IMR-90 (cell line): ENCODE measurements at regions not wholly inside any gene's neighbourhood (a gene's known extent, or its start where the extent isn't known, plus 50 kb on each side); places are given as distances from the start of the nearest gene placed in this dataset.

ENCODE experiments used
- ATAC-seq: fragments of 200-7000 bp; cut with Tn5 transposase; 2 replicates; pipeline ENCODE4 v1.9.1; 2020; ENCODE audit warnings: low read depth, mild to moderate bottlenecking, moderate library complexity
- BruUV-seq: library from RNA; stranded (reverse); fragments of 400-500 nt; replicated peaks from 2 replicates; lab custom pipeline; 2021; lab: Mats Ljungman, UMichigan
- CTCF ChIA-PET: fragments of 300-600 bp; formaldehyde crosslinking; extraction: SDS; loops from one replicate; lab custom pipeline; 2021; ENCODE audit warnings: antibody characterized with exemption; lab: Yijun Ruan, JAX
- POLR2A ChIA-PET: fragments of 300-600 bp; sonication (Branson Sonifier 250); formaldehyde crosslinking; loops from one replicate; lab custom pipeline; 2022; ENCODE audit warnings: antibody characterized with exemption; ENCODE audit not compliant: unreplicated experiment; lab: Charles Lee
- DNase-seq: peaks from one replicate; pipeline ENCODE4 v3.0.0; 2013
- H2AFZ ChIP-seq: replicated peaks from 2 replicates; pipeline ENCODE3; 2013; ENCODE audit warnings: low read length, mild to moderate bottlenecking; ENCODE audit not compliant: poor library complexity
- H2AK5ac ChIP-seq: 2 replicates; pipeline ENCODE4 v1.6.1; 2013; ENCODE audit warnings: low read depth, low read length, inconsistent platforms
- H2AK9ac ChIP-seq: replicated peaks from 2 replicates; pipeline ENCODE3; 2013; ENCODE audit warnings: mild to moderate bottlenecking, low read depth, low read length, moderate library complexity; ENCODE audit not compliant: poor library complexity
- H2BK120ac ChIP-seq: 2 replicates; pipeline ENCODE4 v1.6.1; 2013; ENCODE audit warnings: low read depth, low read length, inconsistent platforms
- H2BK15ac ChIP-seq: 3 replicates; pipeline ENCODE4 v1.6.1; 2013; ENCODE audit warnings: low read depth, low read length, inconsistent platforms
- H2BK20ac ChIP-seq: 2 replicates; pipeline ENCODE4 v1.6.1; 2013; ENCODE audit warnings: low read depth, mild to moderate bottlenecking, inconsistent platforms, low read length, moderate library complexity
- H2BK5ac ChIP-seq: 2 replicates; pipeline ENCODE4 v1.6.1; 2013; ENCODE audit warnings: mild to moderate bottlenecking, low read depth, low read length, inconsistent platforms; ENCODE audit not compliant: poor library complexity, severe bottlenecking
- H3K14ac ChIP-seq: replicated peaks from 2 replicates; pipeline ENCODE4 v1.6.1; 2013; ENCODE audit warnings: low read depth, low read length, inconsistent platforms
- H3K18ac ChIP-seq: 2 replicates; pipeline ENCODE4 v1.6.1; 2013; ENCODE audit warnings: low read depth, low read length, control low read depth
- H3K23ac ChIP-seq: 2 replicates; pipeline ENCODE4 v1.6.1; 2013; ENCODE audit warnings: low read depth, low read length, inconsistent platforms
- H3K27ac ChIP-seq: 2 replicates; pipeline ENCODE4 v1.5.1; 2013; ENCODE audit warnings: mild to moderate bottlenecking, control low read depth, low read length; ENCODE audit not compliant: insufficient read depth
- H3K27me3 ChIP-seq: 2 replicates; pipeline ENCODE4 v1.6.1; 2013; ENCODE audit warnings: low read length; ENCODE audit not compliant: control insufficient read depth, insufficient read depth
- H3K36me3 ChIP-seq: 2 replicates; pipeline ENCODE4 v1.6.1; 2013; ENCODE audit warnings: low read length, mixed read lengths; ENCODE audit not compliant: control insufficient read depth, insufficient read depth
- H3K4ac ChIP-seq: 2 replicates; pipeline ENCODE4 v1.6.1; 2013; ENCODE audit warnings: low read depth, low read length, inconsistent platforms
- H3K4me1 ChIP-seq: 2 replicates; pipeline ENCODE4 v1.6.1; 2013; ENCODE audit warnings: low read length, mixed read lengths; ENCODE audit not compliant: control insufficient read depth, insufficient read depth
- H3K4me2 ChIP-seq: 2 replicates; pipeline ENCODE4 v1.6.1; 2013; ENCODE audit warnings: low read depth, mild to moderate bottlenecking, control low read depth, low read length, moderate library complexity
- H3K4me3 ChIP-seq: 2 replicates; pipeline ENCODE4 v1.5.1; 2013; ENCODE audit warnings: low read depth, mild to moderate bottlenecking, control low read depth, low read length, moderate library complexity; ENCODE audit not compliant: insufficient read depth
- H3K56ac ChIP-seq: 2 replicates; pipeline ENCODE4 v1.6.1; 2013; ENCODE audit warnings: low read length, inconsistent platforms; ENCODE audit not compliant: insufficient read depth; ENCODE audit errors: extremely low read depth
- H3K79me1 ChIP-seq, 2 experiments: 2 replicates each; pipeline ENCODE4 v1.6.1; 2013; ENCODE audit warnings: low read length in 2 of 2, inconsistent platforms in 1 of 2, low read depth in 1 of 2
- H3K9ac ChIP-seq: 2 replicates; pipeline ENCODE4 v1.6.1; 2013; ENCODE audit warnings: low read depth, low read length, control low read depth
- H3K9me1 ChIP-seq: 2 replicates; pipeline ENCODE4 v1.6.1; 2013; ENCODE audit warnings: low read length, inconsistent platforms; ENCODE audit not compliant: insufficient read depth
- H3K9me3 ChIP-seq: 2 replicates; pipeline ENCODE4 v1.6.1; 2013; ENCODE audit warnings: low read length; ENCODE audit not compliant: control insufficient read depth, insufficient read depth
- H4K20me1 ChIP-seq: 2 replicates; pipeline ENCODE4 v1.6.1; 2013; ENCODE audit warnings: low read length, inconsistent platforms; ENCODE audit not compliant: insufficient read depth
- H4K5ac ChIP-seq: 2 replicates; pipeline ENCODE4 v1.6.1; 2013; ENCODE audit warnings: mild to moderate bottlenecking, low read depth, low read length, control low read depth
- H4K8ac ChIP-seq, 2 experiments: 2 replicates each; pipeline ENCODE4 v1.6.1; 2013; ENCODE audit warnings: low read depth in 2 of 2, low read length in 2 of 2, control low read depth in 1 of 2, inconsistent platforms in 1 of 2
- H4K91ac ChIP-seq: 2 replicates; pipeline ENCODE4 v1.6.1; 2013; ENCODE audit warnings: low read depth, low read length, inconsistent platforms; ENCODE audit not compliant: insufficient read depth
- BHLHE40 ChIP-seq: fragments of 150-350 bp; IDR thresholded peaks from 2 replicates; pipeline ENCODE4 v1.6.1; 2016; ENCODE audit warnings: mild to moderate bottlenecking, low read depth, low read length
- CEBPB ChIP-seq: IDR thresholded peaks from 2 replicates; pipeline ENCODE4 v1.6.1; 2012; ENCODE audit warnings: low read depth, low read length, improper control_type of control experiment
- CHD1 ChIP-seq: IDR thresholded peaks from 2 replicates; pipeline ENCODE4 v1.6.1; 2012; ENCODE audit warnings: low read depth, low read length, improper control_type of control experiment
- FOS ChIP-seq: fragments of 150-350 bp; IDR thresholded peaks from 2 replicates; pipeline ENCODE4 v1.6.1; 2016; ENCODE audit warnings: low read depth, low read length
- MAFK ChIP-seq: IDR thresholded peaks from 2 replicates; pipeline ENCODE4 v1.6.1; 2012; ENCODE audit warnings: low read depth, low read length, improper control_type of control experiment
- MAZ ChIP-seq: IDR thresholded peaks from 2 replicates; pipeline ENCODE4 v1.6.1; 2012; ENCODE audit warnings: low read depth, mild to moderate bottlenecking, low read length, improper control_type of control experiment, moderate library complexity, borderline replicate concordance
- MXI1 ChIP-seq: IDR thresholded peaks from 2 replicates; pipeline ENCODE4 v1.6.1; 2012; ENCODE audit warnings: low read depth, mild to moderate bottlenecking, low read length, moderate library complexity, borderline replicate concordance
- NFE2L2 ChIP-seq: fragments of 150-350 bp; IDR thresholded peaks from 2 replicates; pipeline ENCODE4 v1.6.1; 2016; ENCODE audit warnings: low read depth, mild to moderate bottlenecking, low read length
- POLR2A ChIP-seq: IDR thresholded peaks from 2 replicates; pipeline ENCODE4 v1.6.1; 2012; ENCODE audit warnings: mild to moderate bottlenecking, low read depth, low read length
- RAD21 ChIP-seq: IDR thresholded peaks from 2 replicates; pipeline ENCODE4 v1.6.1; 2012; ENCODE audit warnings: low read length, improper control_type of control experiment
- RCOR1 ChIP-seq: IDR thresholded peaks from 2 replicates; pipeline ENCODE4 v1.6.1; 2012; ENCODE audit warnings: mild to moderate bottlenecking, low read length, improper control_type of control experiment; ENCODE audit not compliant: insufficient replicate concordance
- RFX5 ChIP-seq: IDR thresholded peaks from 2 replicates; pipeline ENCODE4 v1.8.0; 2012; ENCODE audit warnings: low read depth, mild to moderate bottlenecking, low read length, moderate library complexity
- SMC3 ChIP-seq: fragments of 150-350 bp; IDR thresholded peaks from 2 replicates; pipeline ENCODE4 v1.6.1; 2016; ENCODE audit warnings: low read depth, mild to moderate bottlenecking, antibody characterized with exemption, low read length, moderate library complexity
- whole genome bisulfite sequencing, 2 experiments: methylation state at CpG; one replicate each; pipeline versions ENCODE4 v1.1.5 to v1.1.7; 2013; ENCODE audit warnings: missing lambda C conversion rate in 2 of 2; ENCODE audit not compliant: insufficient read length in 1 of 2; ENCODE audit errors: extremely low coverage in 2 of 2; 5-methylcytosine and 5-hydroxymethylcytosine counted together
- dilution Hi-C: fragments of 300-500 bp; cut with HindIII; formaldehyde crosslinking; loops from one replicate; pipeline ENCODE4 v1.14.3; 2018; ENCODE audit warnings: low sequenced_read_pairs; ENCODE audit not compliant: unreplicated experiment
- in situ Hi-C: fragments of 300-500 bp; cut with MboI; formaldehyde crosslinking; loops from 3 replicates; pipeline ENCODE4 v1.14.3; 2019; ENCODE audit warnings: low sequenced_read_pairs, inconsistent platforms, mixed read lengths
- intact Hi-C: fragments of 100-400 bp; cut with micrococcal nuclease; formaldehyde crosslinking; loops from 2 replicates; pipeline ENCODE4 v1.10.0; 2022
- TF ChIP-seq, protein P1 (sequence below): conservative IDR thresholded peaks from 2 replicates; pipeline ENCODE4 v1.5.1; 2012; ENCODE audit warnings: mild to moderate bottlenecking, low read depth, low read length, improper control_type of control experiment
- TF ChIP-seq, protein P2 (sequence below): fragments of 150-350 bp; IDR thresholded peaks from 2 replicates; pipeline ENCODE4 v1.6.1; 2016; ENCODE audit warnings: low read depth, mild to moderate bottlenecking, low read length, moderate library complexity, borderline replicate concordance
- TF ChIP-seq, protein P3 (sequence below): fragments of 150-350 bp; IDR thresholded peaks from 2 replicates; pipeline ENCODE4 v1.6.1; 2017; ENCODE audit warnings: mild to moderate bottlenecking, antibody characterized with exemption, low read length, low read depth

DNA sequence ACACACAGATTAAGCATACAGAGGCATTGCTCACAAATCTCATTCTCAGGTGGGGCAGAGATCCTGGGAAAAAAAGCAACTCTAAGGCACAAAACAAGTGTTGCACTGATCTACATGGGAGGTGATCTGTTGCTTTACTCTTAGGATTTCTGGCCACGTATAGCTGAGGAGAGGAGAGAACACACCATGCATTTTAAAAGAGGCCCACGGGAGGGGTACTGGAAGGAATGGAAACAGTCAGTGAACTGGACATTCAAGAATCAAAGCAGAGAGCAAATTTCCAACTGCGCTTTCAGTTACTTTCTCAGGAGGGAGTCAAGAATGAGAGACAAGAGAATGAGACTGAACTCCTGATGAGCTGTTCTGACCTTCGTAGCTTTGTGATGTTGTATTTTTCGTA is 1105.9 kb downstream of the CDH8 start:
- Histone ChIP-seq H3K36me3 (no peaks in the 10 kb centered on the region), H4K91ac (no peak overlapping the region), H3K18ac (no peak overlapping the region), H2BK20ac (no peak overlapping the region), H4K8ac (no peak overlapping the region), H4K5ac (no peak overlapping the region), H2BK120ac (no peak overlapping the region), H3K9me1 (no peaks in the 10 kb centered on the region), H4K20me1 (no peaks in the 10 kb centered on the region), H3K14ac (no peak overlapping the region), H3K4me3 (no peak overlapping the region), H3K27ac (no peak overlapping the region), H3K4me1 (no peaks in the 10 kb centered on the region), H3K56ac (no peak overlapping the region), H3K9ac (no peak overlapping the region), H3K27me3 (no peaks in the 10 kb centered on the region), H2AK9ac (no peak overlapping the region), H2AFZ (no peak overlapping the region), H3K79me1 (no peaks in the 10 kb centered on the region), H2BK5ac (no peak overlapping the region), H3K9me3 (peaks cover 7% of the 10 kb centered on the region; the same call in 1 of the 2 replicates), H2BK15ac (no peak overlapping the region), H3K4me2 (no peak overlapping the region), H2AK5ac (no peak overlapping the region), H3K4ac (no peak overlapping the region), H3K23ac (no peak overlapping the region)
- dilution Hi-C loops (no loop called here), intact Hi-C loops (no loop called here), in situ Hi-C loops (no loop called here)
- no peak for TF ChIP-seq MAFK
- TF ChIP-seq CHD1, result no peak
- TF ChIP-seq CEBPB, result no peak
- TF ChIP-seq NFE2L2, result no peak
- TF ChIP-seq, protein P1, sequence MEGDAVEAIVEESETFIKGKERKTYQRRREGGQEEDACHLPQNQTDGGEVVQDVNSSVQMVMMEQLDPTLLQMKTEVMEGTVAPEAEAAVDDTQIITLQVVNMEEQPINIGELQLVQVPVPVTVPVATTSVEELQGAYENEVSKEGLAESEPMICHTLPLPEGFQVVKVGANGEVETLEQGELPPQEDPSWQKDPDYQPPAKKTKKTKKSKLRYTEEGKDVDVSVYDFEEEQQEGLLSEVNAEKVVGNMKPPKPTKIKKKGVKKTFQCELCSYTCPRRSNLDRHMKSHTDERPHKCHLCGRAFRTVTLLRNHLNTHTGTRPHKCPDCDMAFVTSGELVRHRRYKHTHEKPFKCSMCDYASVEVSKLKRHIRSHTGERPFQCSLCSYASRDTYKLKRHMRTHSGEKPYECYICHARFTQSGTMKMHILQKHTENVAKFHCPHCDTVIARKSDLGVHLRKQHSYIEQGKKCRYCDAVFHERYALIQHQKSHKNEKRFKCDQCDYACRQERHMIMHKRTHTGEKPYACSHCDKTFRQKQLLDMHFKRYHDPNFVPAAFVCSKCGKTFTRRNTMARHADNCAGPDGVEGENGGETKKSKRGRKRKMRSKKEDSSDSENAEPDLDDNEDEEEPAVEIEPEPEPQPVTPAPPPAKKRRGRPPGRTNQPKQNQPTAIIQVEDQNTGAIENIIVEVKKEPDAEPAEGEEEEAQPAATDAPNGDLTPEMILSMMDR, result no peak
- no peak for TF ChIP-seq BHLHE40
- TF ChIP-seq MAZ, result no peak
- TF ChIP-seq, protein P2, sequence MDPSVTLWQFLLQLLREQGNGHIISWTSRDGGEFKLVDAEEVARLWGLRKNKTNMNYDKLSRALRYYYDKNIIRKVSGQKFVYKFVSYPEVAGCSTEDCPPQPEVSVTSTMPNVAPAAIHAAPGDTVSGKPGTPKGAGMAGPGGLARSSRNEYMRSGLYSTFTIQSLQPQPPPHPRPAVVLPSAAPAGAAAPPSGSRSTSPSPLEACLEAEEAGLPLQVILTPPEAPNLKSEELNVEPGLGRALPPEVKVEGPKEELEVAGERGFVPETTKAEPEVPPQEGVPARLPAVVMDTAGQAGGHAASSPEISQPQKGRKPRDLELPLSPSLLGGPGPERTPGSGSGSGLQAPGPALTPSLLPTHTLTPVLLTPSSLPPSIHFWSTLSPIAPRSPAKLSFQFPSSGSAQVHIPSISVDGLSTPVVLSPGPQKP, result no peak
- TF ChIP-seq RCOR1, result no peak
- no peak for TF ChIP-seq SMC3
- TF ChIP-seq MXI1, result no peak
- TF ChIP-seq, protein P3, sequence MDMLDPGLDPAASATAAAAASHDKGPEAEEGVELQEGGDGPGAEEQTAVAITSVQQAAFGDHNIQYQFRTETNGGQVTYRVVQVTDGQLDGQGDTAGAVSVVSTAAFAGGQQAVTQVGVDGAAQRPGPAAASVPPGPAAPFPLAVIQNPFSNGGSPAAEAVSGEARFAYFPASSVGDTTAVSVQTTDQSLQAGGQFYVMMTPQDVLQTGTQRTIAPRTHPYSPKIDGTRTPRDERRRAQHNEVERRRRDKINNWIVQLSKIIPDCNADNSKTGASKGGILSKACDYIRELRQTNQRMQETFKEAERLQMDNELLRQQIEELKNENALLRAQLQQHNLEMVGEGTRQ, result no peak
- TF ChIP-seq FOS, result no peak
- no peak for TF ChIP-seq POLR2A
- no peak for TF ChIP-seq RAD21
- no peak for TF ChIP-seq RFX5
- POLR2A ChIA-PET, result no interaction called here
- CTCF ChIA-PET, result no interaction called here
- 10% methylated on average over 2 of the region's 5 CpGs; no CpG with 5 or more reads in 1 of the 2 experiments for WGBS, 2 experiments
- BruUV-seq, result no TSS peak
- ATAC-seq (no peak), DNase-seq (no peak)
